ENCODE measurements at regions not wholly inside any gene's neighbourhood (a gene's known extent, or its start where the extent isn't known, plus 50 kb on each side); places are given as distances from the start of the nearest gene placed in this dataset.
A peak's percentile ranks its signal among the peaks of the same experiment; 100 is the strongest.

DNA sequence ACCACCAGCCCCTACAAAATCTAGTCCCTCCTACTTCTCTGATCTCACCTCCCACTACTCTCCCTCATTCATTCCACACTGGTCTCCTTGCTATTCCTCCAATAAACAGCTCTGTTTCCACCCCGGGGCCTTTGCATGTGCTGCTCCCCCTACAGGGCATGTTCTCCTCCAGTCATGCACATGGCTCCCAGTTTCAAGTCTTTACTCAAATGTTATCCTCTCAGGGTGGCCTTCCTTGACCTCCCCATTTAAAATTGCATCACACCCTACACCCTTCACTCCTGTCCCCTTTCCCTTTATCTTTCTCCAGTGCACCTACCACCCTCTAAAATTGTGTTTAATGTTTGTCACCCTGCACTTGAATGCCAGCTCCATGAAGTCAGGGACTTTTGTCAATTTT lies 174.5 kb downstream of the MRPL14 start:
- DNase-seq, result peak; percentile 16
- H3K4me2 ChIP-seq (ENCODE audit: insufficient read depth, low read length), result no peak overlapping the region
- no peaks in the 10 kb centered on the region for H3K36me3 ChIP-seq (ENCODE audit: insufficient read depth, low read length)
- no peaks in the 10 kb centered on the region for H4K20me1 ChIP-seq (ENCODE audit: insufficient read depth, low read length)
- ATAC-seq (ENCODE audit: insufficient read depth, low read depth), result no peak
- H3K79me2 ChIP-seq (ENCODE audit: insufficient read depth, low read length), result no peaks in the 10 kb centered on the region
- H3K9ac ChIP-seq (ENCODE audit: low read depth, low read length), result no peak overlapping the region
- H2AFZ ChIP-seq (ENCODE audit: low read depth, low read length), result no peak overlapping the region
- no peak overlapping the region for H3K27ac ChIP-seq (ENCODE audit: low read length)
- H3K27me3 ChIP-seq (ENCODE audit: insufficient read depth, low read length, poor library complexity), result peaks cover 8% of the 10 kb centered on the region
- no peak overlapping the region for H3K4me3 ChIP-seq (ENCODE audit: low read depth in 1 of 2, low read length in 2 of 2)
- no peaks in the 10 kb centered on the region for H3K4me1 ChIP-seq (ENCODE audit: insufficient read depth, low read length)
- no peaks in the 10 kb centered on the region for H3K9me3 ChIP-seq (ENCODE audit: insufficient read depth, low read length, severe bottlenecking)
- TF ChIP-seq EZH2 (IDR thresholded peaks at IDR 0.05; ENCODE audit: borderline replicate concordance, low read depth, low read length, severe bottlenecking), result no peak
- TF ChIP-seq, protein P1, sequence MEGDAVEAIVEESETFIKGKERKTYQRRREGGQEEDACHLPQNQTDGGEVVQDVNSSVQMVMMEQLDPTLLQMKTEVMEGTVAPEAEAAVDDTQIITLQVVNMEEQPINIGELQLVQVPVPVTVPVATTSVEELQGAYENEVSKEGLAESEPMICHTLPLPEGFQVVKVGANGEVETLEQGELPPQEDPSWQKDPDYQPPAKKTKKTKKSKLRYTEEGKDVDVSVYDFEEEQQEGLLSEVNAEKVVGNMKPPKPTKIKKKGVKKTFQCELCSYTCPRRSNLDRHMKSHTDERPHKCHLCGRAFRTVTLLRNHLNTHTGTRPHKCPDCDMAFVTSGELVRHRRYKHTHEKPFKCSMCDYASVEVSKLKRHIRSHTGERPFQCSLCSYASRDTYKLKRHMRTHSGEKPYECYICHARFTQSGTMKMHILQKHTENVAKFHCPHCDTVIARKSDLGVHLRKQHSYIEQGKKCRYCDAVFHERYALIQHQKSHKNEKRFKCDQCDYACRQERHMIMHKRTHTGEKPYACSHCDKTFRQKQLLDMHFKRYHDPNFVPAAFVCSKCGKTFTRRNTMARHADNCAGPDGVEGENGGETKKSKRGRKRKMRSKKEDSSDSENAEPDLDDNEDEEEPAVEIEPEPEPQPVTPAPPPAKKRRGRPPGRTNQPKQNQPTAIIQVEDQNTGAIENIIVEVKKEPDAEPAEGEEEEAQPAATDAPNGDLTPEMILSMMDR (IDR thresholded peaks at IDR 0.05; ENCODE audit: borderline replicate concordance, extremely low read depth, low read length, poor library complexity, severe bottlenecking), result peak; percentile 27

DNA sequence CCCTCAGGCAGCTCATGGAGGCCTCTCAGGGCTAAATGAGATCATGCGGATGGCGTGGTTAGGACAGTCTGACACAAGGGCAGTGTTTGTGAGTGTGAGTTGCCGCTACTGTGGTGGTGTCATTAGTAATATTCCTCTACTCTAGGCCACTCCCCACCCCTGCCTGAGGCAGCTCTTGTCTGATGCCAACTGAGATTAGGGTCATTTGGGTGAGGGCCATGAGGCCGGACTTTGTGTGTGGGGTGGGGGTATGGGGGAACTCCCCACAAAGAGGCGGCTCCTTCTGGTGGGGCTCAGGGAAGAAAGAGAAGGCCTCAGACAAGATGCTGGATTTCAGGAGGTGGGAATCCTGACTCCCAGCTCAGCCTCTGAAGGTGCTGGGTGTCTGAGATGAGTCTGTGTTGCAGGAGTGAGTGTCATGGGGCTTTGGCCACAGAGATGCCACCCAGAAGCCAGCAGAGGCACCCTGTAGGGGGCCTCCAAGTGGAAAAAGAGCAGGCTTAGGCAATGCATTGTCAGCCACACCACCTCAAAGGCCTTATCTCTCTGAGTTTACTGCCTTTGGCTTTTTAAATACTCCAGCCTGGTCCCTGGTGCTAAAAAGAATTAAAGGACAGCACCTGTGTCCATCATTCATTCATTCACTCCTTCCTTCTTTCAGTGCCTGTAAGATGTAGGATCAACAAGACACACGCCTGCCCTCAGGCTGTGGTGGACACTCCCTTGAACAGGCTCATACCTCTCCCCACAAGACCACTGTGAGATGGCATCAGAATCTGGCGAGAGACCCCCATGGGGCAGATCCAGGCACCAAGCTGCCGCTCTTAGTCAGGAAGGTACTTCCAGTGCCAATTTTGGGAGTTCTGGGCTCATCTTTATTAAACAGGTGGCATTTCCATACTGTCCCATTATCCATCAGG lies 175.2 kb downstream of the MRPL14 start:
- Histone ChIP-seq H3K27ac (ENCODE audit: low read length) (no peak overlapping the region), H3K4me2 (ENCODE audit: insufficient read depth, low read length) (no peak overlapping the region), H3K36me3 (ENCODE audit: insufficient read depth, low read length) (no peaks in the 10 kb centered on the region), H3K4me3 (ENCODE audit: low read depth in 1 of 2, low read length in 2 of 2) (no peak overlapping the region), H3K9ac (ENCODE audit: low read depth, low read length) (no peak overlapping the region), H3K79me2 (ENCODE audit: insufficient read depth, low read length) (no peaks in the 10 kb centered on the region), H3K9me3 (ENCODE audit: insufficient read depth, low read length, severe bottlenecking) (no peaks in the 10 kb centered on the region), H3K27me3 (ENCODE audit: insufficient read depth, low read length, poor library complexity) (peaks cover 8% of the 10 kb centered on the region), H4K20me1 (ENCODE audit: insufficient read depth, low read length) (no peaks in the 10 kb centered on the region), H3K4me1 (ENCODE audit: insufficient read depth, low read length) (no peaks in the 10 kb centered on the region), H2AFZ (ENCODE audit: low read depth, low read length) (no peak overlapping the region)
- TF ChIP-seq, protein P1 (IDR thresholded peaks at IDR 0.05; ENCODE audit: borderline replicate concordance, extremely low read depth, low read length, poor library complexity, severe bottlenecking), result no peak
- TF ChIP-seq EZH2 (IDR thresholded peaks at IDR 0.05; ENCODE audit: borderline replicate concordance, low read depth, low read length, severe bottlenecking), result no peak
- ATAC-seq (ENCODE audit: insufficient read depth, low read depth) (peak; percentile 41; the same call in 2 of the 3 replicates), DNase-seq (peak; percentile 7)

DNA sequence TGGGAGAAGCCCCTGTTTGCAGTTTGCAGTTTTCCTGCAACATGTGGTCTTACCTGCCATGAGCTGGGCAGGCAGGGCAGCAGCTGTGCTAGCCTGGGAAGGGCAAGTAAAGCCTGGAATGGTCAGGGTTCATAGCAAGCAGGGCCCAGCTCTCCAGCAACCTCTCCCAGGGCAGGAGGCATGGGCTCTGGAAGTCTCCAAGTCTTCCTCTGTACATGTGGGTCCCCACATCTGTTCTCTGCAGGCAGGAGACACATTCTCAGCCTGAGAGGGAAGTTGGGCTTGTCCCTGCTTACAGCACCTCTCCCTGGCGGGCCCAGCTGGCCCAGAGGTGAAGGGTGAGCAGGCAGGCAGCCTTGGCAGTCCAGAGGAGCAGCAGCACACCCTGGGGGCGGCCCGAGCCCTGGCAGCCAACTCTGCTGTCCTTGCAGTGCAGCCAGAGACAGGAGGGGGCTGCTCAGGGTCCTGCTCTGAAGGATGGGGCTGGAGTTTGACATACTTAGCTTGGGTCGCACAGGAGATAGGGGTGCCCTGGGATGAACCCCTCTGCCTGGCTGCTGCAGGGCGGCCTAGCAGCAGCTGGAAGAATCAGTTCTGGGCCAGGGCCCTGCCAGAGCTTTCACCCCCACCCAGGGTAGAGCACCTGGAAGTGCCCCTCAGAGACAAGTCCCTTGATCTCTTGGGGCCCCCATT lies 176.0 kb downstream of the MRPL14 start:
- H3K27ac ChIP-seq (ENCODE audit: low read length), result no peak overlapping the region
- H3K4me3 ChIP-seq (ENCODE audit: low read depth in 1 of 2, low read length in 2 of 2), result no peak overlapping the region
- H3K4me1 ChIP-seq (ENCODE audit: insufficient read depth, low read length), result no peaks in the 10 kb centered on the region
- H3K36me3 ChIP-seq (ENCODE audit: insufficient read depth, low read length), result no peaks in the 10 kb centered on the region
- no peaks in the 10 kb centered on the region for H3K9me3 ChIP-seq (ENCODE audit: insufficient read depth, low read length, severe bottlenecking)
- ATAC-seq (ENCODE audit: insufficient read depth, low read depth), result peak; percentile 68
- no peak overlapping the region for H3K4me2 ChIP-seq (ENCODE audit: insufficient read depth, low read length)
- peaks cover 6% of the 10 kb centered on the region for H3K27me3 ChIP-seq (ENCODE audit: insufficient read depth, low read length, poor library complexity)
- no peak overlapping the region for H2AFZ ChIP-seq (ENCODE audit: low read depth, low read length)
- peak; percentile 43 for DNase-seq
- H3K9ac ChIP-seq (ENCODE audit: low read depth, low read length), result no peak overlapping the region
- H4K20me1 ChIP-seq (ENCODE audit: insufficient read depth, low read length), result no peaks in the 10 kb centered on the region
- H3K79me2 ChIP-seq (ENCODE audit: insufficient read depth, low read length), result no peaks in the 10 kb centered on the region
- TF ChIP-seq, protein P1 (IDR thresholded peaks at IDR 0.05; ENCODE audit: borderline replicate concordance, extremely low read depth, low read length, poor library complexity, severe bottlenecking), result peak; percentile 23
- no peak for TF ChIP-seq EZH2 (IDR thresholded peaks at IDR 0.05; ENCODE audit: borderline replicate concordance, low read depth, low read length, severe bottlenecking)

Data from DND-41 (cell line).